ENCODE measurements at regions not wholly inside any gene's neighbourhood (a gene's known extent, or its start where the extent isn't known, plus 50 kb on each side); places are given as distances from the start of the nearest gene placed in this dataset.

DNA sequence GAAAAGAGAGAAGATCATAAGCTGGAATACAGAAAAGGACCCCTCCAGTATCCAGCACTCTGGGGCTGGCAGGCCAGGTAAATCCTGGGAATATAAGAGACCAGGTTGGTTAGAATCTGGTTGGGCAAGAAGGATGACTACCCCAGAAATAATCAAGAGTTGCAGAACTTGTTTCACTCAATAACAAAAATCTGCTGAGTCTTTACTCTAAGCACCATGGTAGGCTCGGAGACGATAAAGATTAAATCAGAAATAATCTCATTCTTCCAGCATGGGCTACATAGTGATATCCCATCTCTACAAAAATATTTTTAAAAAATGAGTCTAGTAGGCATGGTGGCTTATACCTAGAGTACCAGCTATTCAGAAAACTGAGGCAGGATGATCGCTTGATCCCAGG, 138.0 kb upstream of the KCNJ16 start:
- no peak for DNase-seq (ENCODE audit: extremely low read depth in 1 of 2, low read depth in 1 of 2)

DNA sequence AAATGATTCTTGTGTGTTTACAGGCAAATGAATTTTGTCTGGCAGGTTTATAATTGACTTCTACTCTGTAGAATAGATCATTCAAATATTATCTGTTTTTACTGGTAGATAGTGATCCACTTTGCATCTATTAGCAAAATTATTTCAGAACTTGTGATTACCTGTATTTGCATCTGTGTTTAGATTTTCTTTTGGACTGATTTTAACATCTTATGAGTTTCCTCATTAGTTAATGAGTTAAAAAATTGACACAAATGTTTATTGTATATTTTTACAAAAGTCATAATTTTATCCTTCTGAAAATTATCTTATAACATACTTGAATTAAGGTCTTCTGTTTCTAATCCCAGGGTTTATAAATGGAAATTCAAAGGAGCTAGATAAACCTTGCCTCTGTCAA, 132.0 kb upstream of the KCNJ16 start:
- no peak for DNase-seq (ENCODE audit: extremely low read depth in 1 of 2, low read depth in 1 of 2)

DNA sequence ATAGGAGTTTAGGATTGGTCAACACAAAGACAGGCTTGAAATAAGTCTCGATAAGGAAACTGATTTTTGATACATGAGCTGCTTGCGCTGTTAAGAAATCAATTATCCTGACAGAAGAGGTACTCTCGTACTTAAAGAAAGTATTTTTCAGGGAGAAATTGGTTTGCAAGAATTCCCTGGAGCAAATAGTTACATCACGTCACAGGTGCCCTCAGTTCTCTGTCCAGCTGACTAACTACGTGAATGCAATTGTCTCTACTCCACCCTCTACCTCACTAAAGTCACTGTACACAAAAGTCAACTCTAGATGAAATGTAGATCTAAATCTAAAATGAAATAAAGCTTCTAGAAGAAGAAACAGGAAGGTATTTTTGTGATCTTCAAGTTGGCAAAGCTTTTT, 130.6 kb upstream of the KCNJ16 start:
- no peak for DNase-seq (ENCODE audit: extremely low read depth in 1 of 2, low read depth in 1 of 2)

DNA sequence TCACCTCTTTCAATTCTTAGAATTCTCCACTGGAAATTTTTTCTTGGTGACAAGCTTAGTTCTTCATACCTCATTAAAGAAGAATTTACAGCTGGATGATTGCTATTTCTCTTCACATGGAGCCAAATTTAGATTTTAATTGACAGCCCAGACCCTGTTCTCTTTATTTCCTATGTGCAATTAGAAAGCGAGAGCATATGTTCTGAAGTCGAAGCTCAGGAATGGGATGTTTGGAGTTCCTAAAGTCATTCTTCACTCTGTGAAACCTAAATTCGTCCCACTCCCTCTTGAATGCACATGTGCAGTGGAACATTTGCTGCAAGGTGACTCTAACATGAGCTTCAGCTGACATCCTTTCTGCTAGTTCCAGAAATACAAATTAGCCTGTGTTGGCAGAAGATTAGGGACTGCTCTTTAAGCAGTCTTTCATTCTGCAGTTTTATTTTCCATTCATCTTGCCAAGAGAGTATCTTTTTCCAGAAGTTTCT, 129.3 kb upstream of the KCNJ16 start:
- no peak for DNase-seq (ENCODE audit: extremely low read depth in 1 of 2, low read depth in 1 of 2)

DNA sequence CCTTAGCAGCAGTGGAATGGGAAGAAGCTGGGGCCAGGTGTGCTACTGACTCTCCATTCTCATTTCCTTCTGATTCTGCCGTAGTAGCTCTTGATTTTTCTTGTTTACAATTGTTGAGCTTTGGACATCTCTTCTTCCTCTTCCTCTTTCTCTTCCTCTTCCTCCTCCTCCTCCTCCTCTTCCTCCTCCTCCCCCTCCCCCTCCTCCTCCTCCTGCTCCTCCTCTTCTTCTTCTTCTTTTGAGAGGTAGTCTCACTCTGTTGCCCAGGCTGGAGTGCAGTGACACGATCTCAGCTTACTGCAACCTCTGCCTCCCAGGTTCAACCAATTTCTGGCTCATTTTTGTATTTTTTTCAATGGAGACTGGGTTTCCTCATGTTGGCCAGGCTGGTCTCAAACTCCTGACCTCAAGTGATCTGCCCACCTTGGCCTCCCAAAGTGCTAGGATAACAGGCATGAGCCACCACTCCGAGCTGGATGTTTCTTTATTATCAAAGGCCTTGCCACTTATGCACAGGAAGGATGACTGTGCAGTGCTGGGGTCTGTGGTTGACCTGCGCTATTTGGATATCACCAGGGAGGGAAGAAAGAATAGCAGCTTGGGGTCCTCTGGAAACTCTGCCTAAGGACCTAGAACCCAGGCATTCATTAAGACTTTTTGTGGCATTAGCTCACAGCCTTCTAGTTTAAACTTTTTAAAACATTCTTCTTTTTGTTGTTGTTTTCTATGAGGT, 127.8 kb upstream of the KCNJ16 start:
- no peak for DNase-seq (ENCODE audit: extremely low read depth in 1 of 2, low read depth in 1 of 2)

DNA sequence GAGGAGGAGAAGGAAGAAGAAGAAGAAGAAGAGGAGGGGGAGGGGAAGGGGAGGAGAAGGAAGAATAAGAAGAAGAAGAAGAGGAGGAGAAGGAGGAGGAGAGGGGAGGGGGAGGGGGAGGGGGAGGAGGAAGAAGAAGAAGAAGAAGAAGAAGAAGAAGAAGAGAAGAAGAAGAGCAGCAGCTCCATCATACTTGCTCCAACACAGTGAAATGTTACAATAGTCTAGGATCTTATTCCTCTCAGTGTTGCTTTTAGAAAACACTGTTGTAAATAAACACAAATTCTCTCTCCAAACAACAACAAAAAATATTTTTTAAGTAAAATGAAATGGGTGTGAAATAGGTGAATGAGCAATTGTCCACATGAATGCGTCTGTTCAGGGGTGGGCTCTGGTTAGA, 126.6 kb upstream of the KCNJ16 start:
- DNase-seq (ENCODE audit: extremely low read depth in 1 of 2, low read depth in 1 of 2), result no peak

DNA sequence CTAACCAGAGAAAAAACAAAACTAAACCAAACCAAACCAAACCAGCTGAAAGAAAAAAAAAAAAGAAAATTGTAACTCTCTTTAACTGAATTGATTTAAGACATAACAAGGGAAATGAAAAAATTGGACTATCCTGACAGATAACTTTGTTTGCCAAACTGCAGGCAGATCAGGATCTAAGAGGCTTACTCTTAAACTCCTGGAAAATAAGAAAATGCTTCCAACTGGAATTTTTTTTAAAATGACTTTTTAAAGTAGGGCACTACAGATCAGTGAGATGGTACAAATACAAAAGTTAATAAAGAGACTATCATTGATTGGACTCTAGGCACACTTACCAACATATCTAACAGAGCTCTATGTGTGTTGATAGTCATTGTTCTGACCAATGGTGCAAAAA, 125.5 kb upstream of the KCNJ16 start:
- no peak for DNase-seq (ENCODE audit: extremely low read depth in 1 of 2, low read depth in 1 of 2)

DNA sequence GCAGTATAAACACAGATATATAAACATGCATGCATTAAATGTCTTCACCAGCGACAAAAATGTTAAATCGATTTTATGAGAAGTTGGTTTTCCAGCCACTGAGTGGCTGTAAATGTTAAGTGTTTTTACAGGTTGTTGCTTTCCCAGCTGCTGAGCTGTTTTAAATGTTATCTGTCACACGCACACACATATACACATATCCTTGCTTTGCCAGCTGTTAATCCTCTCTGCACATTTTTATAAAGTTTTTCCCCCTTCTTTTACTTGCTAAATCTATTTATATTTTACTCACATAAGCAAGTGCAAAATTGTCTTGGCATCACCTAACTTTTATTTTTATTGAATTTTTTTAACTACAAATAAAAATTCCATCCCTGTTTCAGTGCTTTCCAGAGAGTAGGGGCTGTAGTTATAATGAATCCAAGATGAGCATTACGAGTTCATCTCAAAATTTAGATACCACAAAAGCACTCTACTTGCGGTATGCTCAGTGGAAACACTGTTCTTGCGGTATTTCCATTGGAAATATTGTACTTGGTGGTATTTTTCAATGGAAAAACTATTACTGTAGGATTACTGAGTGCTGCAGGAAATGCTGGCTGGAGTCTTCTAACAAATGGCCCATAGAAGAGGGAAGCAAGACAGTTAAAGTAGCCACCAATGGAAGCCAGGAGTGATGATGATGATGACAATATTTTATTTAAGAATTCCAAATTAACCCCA, 124.9 kb upstream of the KCNJ16 start:
- no peak for DNase-seq (ENCODE audit: extremely low read depth in 1 of 2, low read depth in 1 of 2)

DNA sequence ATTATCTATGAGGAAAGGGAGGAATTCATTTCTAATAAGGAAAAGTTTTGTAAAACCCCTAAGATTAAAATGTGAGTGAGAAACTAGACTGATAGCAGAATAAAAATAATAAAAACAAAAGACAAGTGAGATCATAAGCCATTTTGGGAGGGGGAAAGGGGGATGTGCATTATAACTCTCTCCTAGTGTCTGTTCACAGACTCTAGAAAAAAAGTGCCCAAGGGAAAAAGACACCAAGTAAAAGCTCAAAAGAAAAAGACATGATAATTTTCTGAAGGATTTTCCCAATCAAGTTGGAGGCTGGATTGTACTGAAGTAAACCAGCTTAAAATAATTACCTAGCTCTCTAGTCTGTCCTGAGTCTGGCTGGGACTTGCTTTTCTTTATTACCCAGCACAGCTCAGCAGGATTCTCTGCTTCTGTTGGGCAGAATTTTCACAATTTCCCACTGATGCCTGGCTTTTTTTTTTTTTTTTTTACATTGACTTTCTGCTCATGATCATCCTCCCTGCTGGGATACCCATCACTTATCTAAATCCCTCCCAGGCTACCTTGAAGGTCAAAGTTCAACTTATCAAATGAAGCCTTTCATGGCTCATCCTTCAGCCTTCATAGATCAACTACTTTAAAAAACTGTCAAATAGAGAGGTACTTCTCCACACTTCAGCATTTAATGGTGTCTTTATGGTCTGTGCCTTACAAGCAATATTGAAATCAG, 124.2 kb upstream of the KCNJ16 start:
- no peak for DNase-seq (ENCODE audit: extremely low read depth in 1 of 2, low read depth in 1 of 2)

DNA sequence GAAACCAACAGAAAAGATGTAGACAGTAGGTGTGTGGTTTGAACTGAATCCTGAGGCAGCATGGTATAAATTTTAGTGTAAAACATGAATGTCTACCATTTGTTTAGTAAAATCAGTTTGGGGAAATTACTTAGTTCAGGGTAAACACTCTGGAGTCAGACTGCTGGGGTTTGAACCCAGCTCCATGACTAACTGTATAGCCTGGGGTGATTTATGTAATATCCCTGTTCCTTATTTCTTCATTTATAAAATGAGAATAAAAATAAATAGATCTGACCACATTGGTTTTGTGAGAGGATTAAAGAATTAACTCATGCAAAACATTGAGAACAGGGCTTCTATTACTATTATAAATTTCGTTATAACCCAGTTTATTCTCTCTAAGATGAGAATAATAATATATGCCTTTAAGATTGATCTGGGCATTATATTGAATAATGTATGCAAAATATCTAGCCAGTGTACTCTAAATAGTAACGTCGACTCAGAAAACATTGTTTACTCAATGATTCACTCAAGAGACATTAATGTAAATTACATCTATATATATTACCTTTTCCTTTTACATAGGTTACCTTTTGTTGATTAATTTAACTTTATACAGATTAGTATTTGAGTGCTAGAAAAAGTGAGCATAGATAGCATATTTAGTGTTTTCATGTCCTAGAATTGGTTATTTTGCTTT, 120.6 kb upstream of the KCNJ16 start:
- no peak for DNase-seq (ENCODE audit: extremely low read depth in 1 of 2, low read depth in 1 of 2)

DNA sequence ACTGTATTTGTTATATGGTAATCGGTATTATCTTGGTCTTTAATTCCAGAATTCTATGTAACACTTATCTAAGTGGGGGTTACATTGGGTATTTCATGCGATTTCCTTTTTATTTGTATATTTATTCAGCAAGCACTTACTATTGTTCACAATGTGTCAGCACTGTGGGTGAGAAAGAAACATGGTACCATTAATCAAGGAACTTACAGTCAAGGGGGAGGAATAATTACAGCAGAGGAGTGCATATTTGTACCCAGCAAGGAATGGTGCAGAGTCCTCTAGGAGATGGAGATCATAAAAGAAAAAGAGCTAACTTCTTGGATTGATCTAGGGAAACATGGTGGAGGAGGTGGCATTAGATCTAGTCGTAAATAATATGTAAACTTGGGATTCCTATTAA, 117.0 kb upstream of the KCNJ16 start:
- no peak for DNase-seq (ENCODE audit: extremely low read depth in 1 of 2, low read depth in 1 of 2)

DNA sequence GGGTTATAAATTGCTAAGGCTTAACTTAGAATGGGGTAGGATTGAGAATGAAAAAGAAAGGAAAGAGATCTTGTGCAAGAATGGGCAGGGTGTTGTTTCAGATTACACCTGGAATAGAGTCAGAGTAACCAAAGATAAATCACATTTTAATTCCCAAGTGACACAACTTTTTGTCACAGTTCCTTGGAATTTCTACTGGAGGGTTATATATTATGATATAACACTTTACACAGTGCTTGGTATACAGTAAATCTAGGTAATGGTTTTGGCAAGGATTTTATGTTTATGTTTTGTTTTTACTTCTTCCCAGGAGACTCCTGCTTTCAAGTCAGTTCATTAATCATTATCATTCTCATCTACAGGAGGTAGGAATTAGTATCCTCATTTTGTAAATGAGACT, 115.7 kb upstream of the KCNJ16 start:
- no peak for DNase-seq (ENCODE audit: extremely low read depth in 1 of 2, low read depth in 1 of 2)

DNA sequence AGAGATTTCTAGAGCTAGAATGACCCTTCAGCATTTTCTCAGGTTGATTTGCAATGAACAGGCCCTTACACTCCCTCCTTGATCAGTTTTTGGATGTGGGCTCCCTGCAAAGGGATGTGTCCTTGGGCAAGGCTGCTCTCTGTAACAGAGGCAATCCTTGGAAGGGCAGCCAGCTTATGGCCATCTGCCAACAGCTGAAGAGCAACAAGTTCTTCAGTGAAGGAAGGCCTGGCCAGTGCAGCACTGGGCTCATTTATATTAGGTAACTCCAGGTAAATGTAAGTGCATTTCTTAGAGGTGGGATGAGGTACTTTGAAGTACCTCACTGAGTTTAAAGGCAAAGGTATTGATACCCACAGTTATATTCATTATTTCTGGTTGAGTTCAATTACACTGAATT, 114.3 kb upstream of the KCNJ16 start:
- DNase-seq (ENCODE audit: extremely low read depth in 1 of 2, low read depth in 1 of 2), result no peak

DNA sequence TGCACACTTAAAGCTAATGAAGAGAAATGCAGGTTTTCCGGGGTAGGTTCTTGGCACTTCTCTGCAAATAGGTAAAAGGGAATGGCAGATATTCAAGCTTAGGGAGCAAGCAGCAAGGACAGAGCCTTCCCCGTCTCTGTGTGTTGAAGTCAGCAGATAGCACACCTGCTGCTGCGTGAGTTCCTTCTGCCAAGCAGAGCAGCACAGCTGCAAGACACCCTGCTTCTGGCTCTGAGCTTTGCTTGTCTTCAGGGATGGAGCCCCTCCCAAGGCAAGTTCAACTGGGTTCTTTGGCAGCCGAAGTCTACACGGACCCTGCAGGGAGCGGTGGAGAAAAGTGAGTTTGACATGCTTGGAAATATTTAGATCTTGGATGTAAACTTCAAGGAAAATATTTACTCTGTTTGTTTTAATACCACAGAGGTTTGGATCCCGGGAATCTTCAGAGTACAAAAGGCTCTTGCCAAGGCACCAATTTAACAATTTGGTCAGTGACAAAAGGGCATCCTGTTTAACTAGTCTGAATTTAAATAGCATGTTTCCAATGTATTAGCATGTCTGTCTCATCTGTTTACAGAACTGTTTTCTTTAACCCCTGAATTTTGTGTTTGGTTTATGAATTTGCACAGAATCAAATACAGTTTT, 113.4 kb upstream of the KCNJ16 start:
- DNase-seq (ENCODE audit: extremely low read depth in 1 of 2, low read depth in 1 of 2), result no peak

DNA sequence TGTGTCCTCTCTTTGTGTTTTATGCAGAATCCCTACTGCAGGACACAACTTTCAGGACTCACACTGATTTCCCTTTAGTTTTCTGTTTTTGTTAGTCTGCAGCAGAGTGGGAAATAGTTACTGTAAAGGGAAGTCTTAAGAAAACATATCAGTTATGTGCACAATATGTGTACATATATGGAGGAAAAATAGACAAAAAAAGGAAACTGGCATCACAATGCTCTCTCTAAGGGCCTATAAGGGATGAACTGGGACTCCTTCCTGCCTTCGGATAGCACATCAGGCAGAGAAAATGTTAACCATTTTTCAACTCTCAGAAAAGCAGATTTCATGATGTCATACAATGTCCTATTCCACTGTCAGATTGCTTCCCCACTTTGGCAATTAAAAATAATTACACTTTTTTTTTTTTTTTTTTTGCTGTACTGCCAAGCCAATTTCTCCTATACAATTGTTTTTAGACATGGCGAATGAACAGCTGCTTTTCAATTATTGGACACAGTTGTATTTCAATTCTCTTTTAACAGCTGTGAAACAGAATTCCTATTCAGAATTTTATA, 112.5 kb upstream of the KCNJ16 start:
- DNase-seq (ENCODE audit: extremely low read depth in 1 of 2, low read depth in 1 of 2), result no peak

DNA sequence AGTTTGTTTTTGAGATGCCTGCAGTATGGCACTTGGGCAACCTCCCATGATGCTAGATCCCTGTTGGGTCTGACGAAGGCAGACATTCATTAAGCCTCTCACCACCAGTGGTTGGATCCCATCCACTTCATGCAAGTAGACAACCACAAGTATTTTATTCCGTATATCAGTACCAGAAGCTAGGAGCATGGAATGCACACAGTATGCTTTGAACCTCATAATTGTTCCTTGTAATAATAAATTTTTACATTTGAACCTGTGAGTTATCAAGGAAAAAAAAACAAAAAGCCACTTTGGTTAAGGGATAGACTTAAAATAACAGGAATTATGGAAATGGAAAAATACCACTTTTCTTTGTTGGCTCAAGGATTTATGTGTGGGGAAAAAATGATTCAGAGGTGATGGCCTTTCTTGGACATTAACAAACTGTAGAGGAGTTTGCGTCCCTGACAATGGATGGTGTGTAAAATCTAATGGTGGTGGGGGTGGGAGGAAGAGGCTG, 107.1 kb upstream of the KCNJ16 start:
- DNase-seq (ENCODE audit: extremely low read depth in 1 of 2, low read depth in 1 of 2), result no peak

DNA sequence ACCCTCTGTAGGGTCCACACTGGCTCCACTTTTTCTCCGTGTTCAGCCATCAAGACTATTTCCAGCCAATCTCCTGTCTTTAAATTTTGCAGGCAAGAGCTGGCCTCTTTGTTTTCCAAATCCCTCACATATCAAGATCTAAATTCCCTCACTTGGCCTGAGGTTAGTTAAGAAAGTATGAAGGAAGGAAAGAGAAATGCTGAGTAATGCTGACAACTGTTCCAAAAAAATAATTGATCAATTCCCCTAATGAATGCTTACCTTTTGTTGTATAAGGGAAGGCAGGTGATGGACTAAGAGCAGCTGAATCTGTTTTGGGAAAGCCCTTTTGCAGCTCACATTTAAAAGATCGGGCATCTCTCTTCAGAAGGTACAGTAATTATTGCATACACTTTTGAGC, 105.1 kb upstream of the KCNJ16 start:
- DNase-seq (ENCODE audit: extremely low read depth in 1 of 2, low read depth in 1 of 2), result no peak

DNA sequence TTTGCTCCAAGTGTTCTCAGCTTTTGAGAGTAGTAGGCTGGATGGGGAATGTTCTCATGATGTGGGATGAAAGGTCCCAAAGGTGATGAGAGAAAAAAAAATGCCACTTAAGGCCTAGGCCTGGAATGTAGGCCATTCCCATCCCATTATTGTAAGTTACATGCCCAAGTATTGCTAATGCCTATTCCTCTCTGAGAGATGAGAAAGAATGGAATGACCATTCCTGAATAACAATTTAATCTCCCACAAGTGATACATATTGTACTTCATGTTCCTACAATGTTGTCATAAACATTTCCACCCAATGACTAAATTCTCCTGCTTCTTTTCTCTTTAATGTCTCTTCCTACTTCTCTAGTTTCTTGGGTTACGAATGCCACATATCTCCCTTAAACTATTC, 102.8 kb upstream of the KCNJ16 start:
- no peak for DNase-seq (ENCODE audit: extremely low read depth in 1 of 2, low read depth in 1 of 2)

DNA sequence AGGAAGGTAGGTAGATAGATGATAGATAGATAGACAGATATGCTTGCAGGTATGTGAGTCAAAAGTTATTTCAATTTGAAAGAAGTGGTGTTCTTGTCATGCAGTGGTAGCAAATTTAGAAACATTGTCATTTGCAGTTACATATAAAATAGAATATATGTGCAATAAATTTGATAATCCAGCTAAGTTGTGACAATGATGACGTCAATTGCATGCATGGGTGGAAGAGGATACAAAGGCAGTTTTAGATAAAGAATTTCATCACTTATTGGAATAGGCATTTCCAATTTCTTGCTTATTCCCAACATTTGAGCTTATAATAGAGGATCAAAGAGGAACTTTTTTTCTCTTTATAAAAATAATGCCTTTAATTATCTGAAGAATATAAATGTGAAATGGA, 99.2 kb upstream of the KCNJ16 start:
- no peak for DNase-seq (ENCODE audit: extremely low read depth in 1 of 2, low read depth in 1 of 2)

DNA sequence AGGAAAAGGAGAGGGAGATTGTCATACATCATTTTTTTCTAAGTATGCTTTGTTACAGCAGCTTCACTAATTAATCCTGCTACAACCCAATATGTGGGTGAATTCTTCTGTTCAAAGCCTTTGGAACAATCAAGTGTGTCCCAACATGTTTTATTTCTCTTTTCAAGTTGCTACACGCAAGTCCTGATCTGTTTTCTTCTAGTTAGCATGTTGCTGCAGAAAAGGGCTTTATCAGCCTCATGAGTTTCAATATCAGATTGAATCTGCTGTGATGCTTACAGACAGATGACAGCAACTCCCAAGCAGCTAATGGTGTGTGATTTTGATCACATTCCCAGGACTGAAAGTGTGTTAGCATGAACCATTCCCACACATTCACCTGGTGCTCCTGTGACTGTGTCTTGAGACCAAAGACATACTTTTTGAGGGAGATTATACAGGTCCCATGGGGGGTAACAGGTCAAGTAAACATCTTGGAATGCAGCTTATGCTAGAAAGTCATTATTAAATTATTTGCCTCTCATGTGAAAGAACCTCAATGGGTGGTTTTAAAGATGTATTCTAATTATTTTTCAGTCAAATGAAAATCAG, 96.9 kb upstream of the KCNJ16 start:
- DNase-seq (ENCODE audit: extremely low read depth in 1 of 2, low read depth in 1 of 2), result no peak

All from activated CD8-positive, alpha-beta memory T cell treated with anti-CD3 and anti-CD28 coated beads for 1 hour (primary cell).